ENCODE measurements at regions not wholly inside any gene's neighbourhood (a gene's known extent, or its start where the extent isn't known, plus 50 kb on each side); places are given as distances from the start of the nearest gene placed in this dataset.
A peak's percentile ranks its signal among the peaks of the same experiment; 100 is the strongest.

- Histone ChIP-seq H3K27me3 (no peaks in the 10 kb centered on the region), H3K9me3 (no peaks in the 10 kb centered on the region), H3K4me1 (no peaks in the 10 kb centered on the region), H3K4me3 (no peak overlapping the region), H3K36me3 (replicated peaks in 1 of 2; ENCODE audit: insufficient read depth in 1 of 2, low read depth in 2 of 2) (no peaks in the 10 kb centered on the region), H3K27ac (no peak overlapping the region)
- WGBS, 2 donors, result 81 to 90% methylated on average over 1 of the region's 1 CpG
- intact Hi-C loops (cut with DNase I), result no loop called here
- TF ChIP-seq POLR2A (IDR thresholded peaks at IDR 0.05) (no peak), CTCF (IDR thresholded peaks at IDR 0.05) (no peak)
- DNase-seq, result no peak
- ATAC-seq, result no peak
These were observed 125.8 kb upstream of the C1QTNF9B start for GRCh38 chr13:24023073-24023472.

GRCh38 chr13:24027494-24027893, 130.2 kb upstream of the C1QTNF9B start:
- TF ChIP-seq POLR2A (IDR thresholded peaks at IDR 0.05) (no peak), CTCF (IDR thresholded peaks at IDR 0.05) (no peak)
- no peak for DNase-seq
- Histone ChIP-seq H3K27me3 (no peaks in the 10 kb centered on the region), H3K4me3 (no peak overlapping the region), H3K4me1 (peaks cover 16% of the 10 kb centered on the region), H3K36me3 (replicated peaks in 1 of 2; ENCODE audit: insufficient read depth in 1 of 2, low read depth in 2 of 2) (no peaks in the 10 kb centered on the region), H3K27ac (no peak overlapping the region), H3K9me3 (no peaks in the 10 kb centered on the region)
- 62 to 67% methylated on average over 4 of the region's 4 CpGs for WGBS, 2 donors
- intact Hi-C loops (cut with DNase I), result no loop called here
- ATAC-seq, result no peak

GRCh38 chr13:24032252-24032651, 128.3 kb upstream of the SPATA13 start:
- peak; percentile 58 for ATAC-seq
- no peak for TF ChIP-seq CTCF (IDR thresholded peaks at IDR 0.05)
- TF ChIP-seq POLR2A (IDR thresholded peaks at IDR 0.05), result no peak
- no peak for DNase-seq
- Histone ChIP-seq H3K27ac (peak overlapping the region; percentile 66 to 90 (median 83)), H3K4me3 (no peak overlapping the region), H3K4me1 (peaks cover 56% of the 10 kb centered on the region), H3K9me3 (no peaks in the 10 kb centered on the region), H3K27me3 (no peaks in the 10 kb centered on the region), H3K36me3 (replicated peaks in 1 of 2; ENCODE audit: insufficient read depth in 1 of 2, low read depth in 2 of 2) (no peaks in the 10 kb centered on the region)
- 5 to 8% methylated on average over 2 of the region's 2 CpGs for WGBS, 2 donors
- intact Hi-C loops (cut with DNase I), result no loop called here

- peak in 2 of 7 experiments; percentile 2 to 17 for TF ChIP-seq CTCF (IDR thresholded peaks at IDR 0.05)
- TF ChIP-seq POLR2A (IDR thresholded peaks at IDR 0.05), result no peak
- peaks cover 56% of the 10 kb centered on the region for H3K4me1 ChIP-seq
- intact Hi-C loops (cut with DNase I), result no loop called here
- 14 to 17% methylated on average over 2 of the region's 2 CpGs for WGBS, 2 donors
- H3K27me3 ChIP-seq, result no peaks in the 10 kb centered on the region
- no peaks in the 10 kb centered on the region for H3K36me3 ChIP-seq (replicated peaks in 1 of 2; ENCODE audit: insufficient read depth in 1 of 2, low read depth in 2 of 2)
- H3K9me3 ChIP-seq, result no peaks in the 10 kb centered on the region
- DNase-seq, result peak; percentile 35 to 69 (median 66)
- peak; percentile 95 for ATAC-seq
- H3K27ac ChIP-seq, result peak overlapping the region; percentile 75 to 90 (median 83)
- H3K4me3 ChIP-seq, result no peak overlapping the region
These were observed 127.8 kb upstream of the SPATA13 start for GRCh38 chr13:24032674-24033073.

- H3K4me1 ChIP-seq, result peaks cover 66% of the 10 kb centered on the region
- WGBS, 2 donors, result 54 to 65% methylated on average over 11 of the region's 11 CpGs
- ATAC-seq (no peak), DNase-seq (peak in 2 of 4 donors; percentile 34 to 39)
- TF ChIP-seq POLR2A (IDR thresholded peaks at IDR 0.05) (no peak), CTCF (IDR thresholded peaks at IDR 0.05) (no peak)
- peak overlapping the region; percentile 75 to 90 (median 83) for H3K27ac ChIP-seq
- no peaks in the 10 kb centered on the region for H3K9me3 ChIP-seq
- H3K36me3 ChIP-seq (replicated peaks in 1 of 2; ENCODE audit: insufficient read depth in 1 of 2, low read depth in 2 of 2), result no peaks in the 10 kb centered on the region
- intact Hi-C loops (cut with DNase I), result no loop called here
- H3K27me3 ChIP-seq, result no peaks in the 10 kb centered on the region
- no peak overlapping the region for H3K4me3 ChIP-seq
These were observed 126.8 kb upstream of the SPATA13 start for GRCh38 chr13:24033527-24034302.
